ENCODE measurements at regions not wholly inside any gene's neighbourhood (a gene's known extent, or its start where the extent isn't known, plus 50 kb on each side); places are given as distances from the start of the nearest gene placed in this dataset.

DNA sequence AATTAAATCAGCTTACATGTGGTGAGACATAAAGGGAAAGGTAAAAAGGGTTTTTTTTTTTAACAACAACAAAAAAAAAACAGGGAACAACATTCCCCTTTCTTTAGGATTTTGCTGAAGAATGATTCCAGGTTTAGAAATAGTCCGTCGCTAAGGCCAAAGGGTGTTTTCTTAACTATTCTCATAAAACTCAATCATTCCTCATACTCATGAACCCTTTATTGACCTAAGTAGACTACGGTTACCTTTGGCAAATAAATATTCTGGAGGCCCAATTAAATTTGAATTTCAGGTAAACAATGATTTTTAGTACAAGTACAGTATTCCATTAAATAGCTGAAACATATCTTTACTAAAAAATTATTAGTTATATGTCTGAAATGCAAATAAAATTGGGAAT, 55.6 kb upstream of the CCNG1 start:
- Mint-ChIP-seq H3K4me3 (no peak overlapping the region), H3K27me3 (no peaks in the 10 kb centered on the region), H3K36me3 (no peaks in the 10 kb centered on the region), H3K9me3 (no peaks in the 10 kb centered on the region), H3K27ac (no peak overlapping the region), H3K4me1 (ENCODE audit: low read depth) (no peaks in the 10 kb centered on the region)
- CTCF ChIA-PET, result interaction anchor here (1.2 kb wide), 1 partner anchor 27 kb away, joined by 4 read pairs; no protein-coding TSS in a partner anchor
- POLR2A ChIA-PET, result no interaction called here
- no peak for DNase-seq
- intact Hi-C loops (cut with micrococcal nuclease), result no loop called here

DNA sequence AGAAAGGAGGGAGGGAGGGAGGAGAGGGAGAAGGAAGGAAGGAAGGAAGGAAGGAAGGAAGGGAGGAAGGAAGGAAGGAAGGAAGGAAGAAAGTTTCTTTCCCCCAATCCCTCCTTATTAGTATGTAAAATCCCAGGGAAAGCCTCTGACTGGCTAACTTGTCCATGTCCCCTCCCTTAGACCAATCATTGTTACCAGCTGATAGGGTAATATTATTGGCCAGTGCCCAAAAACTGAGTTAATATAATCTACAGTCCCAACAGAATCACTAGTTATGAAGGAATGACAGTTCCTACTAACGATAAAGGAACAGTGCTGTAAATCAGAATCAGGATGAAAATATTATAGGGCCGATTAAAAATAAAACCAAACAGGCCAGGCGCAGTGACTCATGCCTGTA, 53.6 kb upstream of the CCNG1 start:
- no peaks in the 10 kb centered on the region for H3K36me3 Mint-ChIP-seq
- H3K4me1 Mint-ChIP-seq (ENCODE audit: low read depth), result no peaks in the 10 kb centered on the region
- intact Hi-C loops (cut with micrococcal nuclease), result no loop called here
- H3K27ac Mint-ChIP-seq, result no peak overlapping the region
- ChIA-PET CTCF (no interaction called here), POLR2A (no interaction called here)
- no peak overlapping the region for H3K4me3 Mint-ChIP-seq
- H3K9me3 Mint-ChIP-seq, result no peaks in the 10 kb centered on the region
- DNase-seq, result no peak
- peaks cover 4% of the 10 kb centered on the region for H3K27me3 Mint-ChIP-seq

GRCh38 chr5:163384669-163385068, 52.7 kb upstream of the CCNG1 start:
- no peaks in the 10 kb centered on the region for H3K36me3 Mint-ChIP-seq
- intact Hi-C loops (cut with micrococcal nuclease), result no loop called here
- H3K4me3 Mint-ChIP-seq, result no peak overlapping the region
- no peaks in the 10 kb centered on the region for H3K4me1 Mint-ChIP-seq (ENCODE audit: low read depth)
- no peak overlapping the region for H3K27ac Mint-ChIP-seq
- DNase-seq, result no peak
- H3K27me3 Mint-ChIP-seq, result peaks cover 4% of the 10 kb centered on the region
- ChIA-PET POLR2A (no interaction called here), CTCF (no interaction called here)
- H3K9me3 Mint-ChIP-seq, result no peaks in the 10 kb centered on the region

- no peak overlapping the region for H3K4me3 Mint-ChIP-seq
- H3K9me3 Mint-ChIP-seq, result no peaks in the 10 kb centered on the region
- CTCF ChIA-PET, result no interaction called here
- no peaks in the 10 kb centered on the region for H3K36me3 Mint-ChIP-seq
- no peaks in the 10 kb centered on the region for H3K4me1 Mint-ChIP-seq (ENCODE audit: low read depth)
- intact Hi-C loops (cut with micrococcal nuclease), result no loop called here
- peaks cover 5% of the 10 kb centered on the region for H3K27me3 Mint-ChIP-seq
- H3K27ac Mint-ChIP-seq, result no peak overlapping the region
- POLR2A ChIA-PET, result no interaction called here
- DNase-seq, result no peak
Observed at GRCh38 chr5:163385271-163385670, 52.1 kb upstream of the CCNG1 start.

- CTCF ChIA-PET, result no interaction called here
- H3K9me3 Mint-ChIP-seq, result no peaks in the 10 kb centered on the region
- intact Hi-C loops (cut with micrococcal nuclease), result no loop called here
Observed at GRCh38 chr5:163385824-163386223, 51.6 kb upstream of the CCNG1 start.

GRCh38 chr5:163386352-163386751, 51.0 kb upstream of the CCNG1 start:
- CTCF ChIA-PET, result interaction anchor here (1.6 kb wide), 1 partner anchor 22 kb away, joined by 9 read pairs; no protein-coding TSS in a partner anchor
- Mint-ChIP-seq H3K36me3 (no peaks in the 10 kb centered on the region), H3K27ac (no peak overlapping the region), H3K27me3 (peaks cover 8% of the 10 kb centered on the region), H3K4me1 (ENCODE audit: low read depth) (no peaks in the 10 kb centered on the region), H3K9me3 (no peaks in the 10 kb centered on the region), H3K4me3 (no peak overlapping the region)
- intact Hi-C loops (cut with micrococcal nuclease), result no loop called here
- DNase-seq, result no peak
- POLR2A ChIA-PET, result no interaction called here

More at GRCh38 chr5:163385824-163386223, 51.6 kb upstream of the CCNG1 start:
- H3K4me3 Mint-ChIP-seq, result no peak overlapping the region
- POLR2A ChIA-PET, result no interaction called here
- H3K27ac Mint-ChIP-seq, result no peak overlapping the region
- H3K36me3 Mint-ChIP-seq, result no peaks in the 10 kb centered on the region
- H3K27me3 Mint-ChIP-seq, result peaks cover 8% of the 10 kb centered on the region
- H3K4me1 Mint-ChIP-seq (ENCODE audit: low read depth), result no peaks in the 10 kb centered on the region
- no peak for DNase-seq

DNA sequence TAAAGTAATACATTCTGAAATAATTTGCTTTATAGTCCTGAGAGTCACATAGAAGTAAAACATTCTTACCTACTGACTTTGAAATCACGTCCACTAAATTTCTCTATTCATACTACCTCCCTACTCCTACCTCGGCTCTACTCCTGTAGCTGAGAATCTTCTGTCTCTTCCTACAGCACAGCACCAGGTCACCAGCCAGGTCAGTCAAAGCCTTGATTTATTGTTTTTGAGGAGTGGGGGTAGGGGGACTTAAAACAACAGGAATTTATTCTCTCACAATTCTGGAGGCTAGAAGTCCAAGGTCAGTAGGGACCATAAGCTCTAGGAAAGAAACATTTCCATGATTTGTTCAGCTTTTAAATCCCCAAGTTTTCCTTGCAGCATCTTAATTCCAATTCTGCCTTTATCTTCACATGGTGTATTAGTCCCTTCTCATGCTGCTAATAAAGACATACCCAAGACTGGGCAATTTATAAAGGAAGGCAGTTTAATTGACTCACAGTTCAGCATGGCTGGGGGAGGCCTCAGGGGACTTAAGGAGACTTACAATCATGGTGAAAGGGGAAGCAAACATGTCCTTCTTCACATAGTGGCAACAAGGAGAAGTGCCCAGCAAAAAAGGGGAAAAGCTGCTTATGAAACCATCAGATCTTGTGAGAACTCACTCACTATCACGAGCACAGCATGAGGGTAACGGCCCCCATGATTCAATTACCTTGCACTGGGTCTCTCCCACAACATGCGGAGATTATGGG, 49.6 kb upstream of the CCNG1 start:
- no peak overlapping the region for H3K4me3 Mint-ChIP-seq
- no peaks in the 10 kb centered on the region for H3K9me3 Mint-ChIP-seq
- intact Hi-C loops (cut with micrococcal nuclease), result no loop called here
- H3K36me3 Mint-ChIP-seq, result no peaks in the 10 kb centered on the region
- POLR2A ChIA-PET, result no interaction called here
- H3K27ac Mint-ChIP-seq, result no peak overlapping the region
- CTCF ChIA-PET, result interaction anchor here (1.6 kb wide), 1 partner anchor 21 kb away, joined by 9 read pairs; no protein-coding TSS in a partner anchor
- H3K27me3 Mint-ChIP-seq, result peaks cover 8% of the 10 kb centered on the region
- no peaks in the 10 kb centered on the region for H3K4me1 Mint-ChIP-seq (ENCODE audit: low read depth)
- DNase-seq, result no peak

All from activated CD4-positive, alpha-beta memory T cell treated with anti-CD3 and anti-CD28 coated beads for 36 hours (primary cell).